Hepatocyte (in vitro differentiated cells): ENCODE measurements at regions not wholly inside any gene's neighbourhood (a gene's known extent, or its start where the extent isn't known, plus 50 kb on each side); places are given as distances from the start of the nearest gene placed in this dataset.
"Not testable (repeated sequence)": the region's sequence is repeated elsewhere in the genome, so short reads cannot be mapped to it uniquely, and the experiment has no call there.

Source experiments
- DNase-seq: peaks from one replicate; pipeline ENCODE4 v3.0.0-alpha.2; 2016; ENCODE audit warnings: low spot score
- H2AFZ ChIP-seq: fragments of 200-600 bp; sonication (generic); 2 replicates; pipeline ENCODE4 v1.6.0; 2016; ENCODE audit warnings: antibody characterized with exemption, mild to moderate bottlenecking
- H3K27ac ChIP-seq: fragments of 200-600 bp; sonication (generic); 2 replicates; pipeline ENCODE4 v1.5.1; 2016; ENCODE audit warnings: mild to moderate bottlenecking
- H3K27me3 ChIP-seq: fragments of 200-600 bp; sonication (generic); 2 replicates; pipeline ENCODE4 v1.6.1; 2016
- H3K36me3 ChIP-seq: fragments of 200-600 bp; sonication (generic); replicated peaks from 2 replicates; pipeline ENCODE4 v1.5.1; 2016; ENCODE audit warnings: low read depth; ENCODE audit not compliant: insufficient read depth
- H3K4me1 ChIP-seq: fragments of 200-600 bp; sonication (generic); 2 replicates; pipeline ENCODE4 v1.5.1; 2016; ENCODE audit warnings: mild to moderate bottlenecking, moderate library complexity; ENCODE audit not compliant: insufficient read depth
- H3K4me2 ChIP-seq: fragments of 200-600 bp; sonication (generic); 2 replicates; pipeline ENCODE4 v1.6.0; 2016
- H3K4me3 ChIP-seq: fragments of 200-600 bp; sonication (generic); 2 replicates; pipeline ENCODE4 v1.5.1; 2016; ENCODE audit warnings: mild to moderate bottlenecking
- H3K79me2 ChIP-seq: fragments of 200-600 bp; sonication (generic); 2 replicates; pipeline ENCODE4 v1.6.0; 2017; ENCODE audit warnings: mild to moderate bottlenecking
- H3K9me2 ChIP-seq: fragments of 200-600 bp; sonication (generic); replicated peaks from 2 replicates; pipeline ENCODE4 v1.6.0; 2017; ENCODE audit warnings: mild to moderate bottlenecking; ENCODE audit not compliant: insufficient read depth
- H3K9me3 ChIP-seq: fragments of 200-600 bp; sonication (generic); 2 replicates; pipeline ENCODE4 v1.5.1; 2016; ENCODE audit warnings: low read depth, mild to moderate bottlenecking
- H4K20me1 ChIP-seq: fragments of 200-600 bp; sonication (generic); 2 replicates; pipeline ENCODE4 v1.6.0; 2016; ENCODE audit warnings: mild to moderate bottlenecking; ENCODE audit not compliant: insufficient read depth, poor library complexity, severe bottlenecking
- EZH2 ChIP-seq: fragments of 200-600 bp; sonication (generic); IDR thresholded peaks from 2 replicates; pipeline ENCODE4 v1.6.1; 2016; ENCODE audit warnings: antibody characterized with exemption, mild to moderate bottlenecking, borderline replicate concordance
- EZH2phosphoT487 ChIP-seq: fragments of 200-600 bp; sonication (generic); IDR thresholded peaks from one replicate; pipeline ENCODE4 v1.6.1; 2018; ENCODE audit warnings: antibody characterized with exemption, mild to moderate bottlenecking, low read depth, moderate library complexity; ENCODE audit not compliant: unreplicated experiment, severe bottlenecking
- WGBS: methylation state at CpG from one replicate; pipeline ENCODE4 v1.1.6; 2016; ENCODE audit warnings: low lambda C conversion rate; ENCODE audit errors: missing lambda C conversion rate; 5-methylcytosine and 5-hydroxymethylcytosine counted together
- TF ChIP-seq, protein P1 (sequence below): fragments of 200-600 bp; sonication (generic); IDR thresholded peaks from 2 replicates; pipeline ENCODE4 v1.5.1; 2016; ENCODE audit warnings: antibody characterized with exemption, mild to moderate bottlenecking; ENCODE audit not compliant: poor library complexity

DNA sequence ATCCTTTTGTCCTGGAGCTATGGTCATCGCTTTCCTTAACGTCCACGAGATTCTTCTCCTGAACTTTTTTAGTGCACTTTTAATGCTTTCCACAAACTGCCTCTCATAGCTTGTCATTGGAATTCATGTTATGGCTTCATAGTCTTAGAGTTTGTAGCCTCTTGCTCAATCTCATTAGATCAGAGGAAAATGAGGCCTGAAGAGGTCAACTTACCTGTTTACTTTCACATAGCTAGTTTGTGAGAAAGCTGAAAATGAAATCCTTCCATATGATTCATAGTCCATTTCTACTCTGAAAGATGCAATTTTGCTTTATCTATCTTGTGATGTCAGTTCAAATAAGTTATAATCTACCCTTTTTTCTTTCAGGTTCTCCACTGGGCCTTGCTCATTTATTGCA, 1747.2 kb upstream of the RAG2 start:
- Histone ChIP-seq H3K27me3 (no peaks in the 10 kb centered on the region), H3K9me3 (no peaks in the 10 kb centered on the region), H3K9me2 (no peaks in the 10 kb centered on the region), H3K4me1 (no peaks in the 10 kb centered on the region), H3K36me3 (no peaks in the 10 kb centered on the region), H2AFZ (no peak overlapping the region), H4K20me1 (no peaks in the 10 kb centered on the region), H3K79me2 (no peaks in the 10 kb centered on the region), H3K4me3 (no peak overlapping the region), H3K27ac (peak overlapping the region; percentile 8), H3K4me2 (no peak overlapping the region)
- 89% methylated on average over 3 of the region's 3 CpGs for WGBS
- TF ChIP-seq EZH2 (no peak), EZH2phosphoT487 (no peak)
- TF ChIP-seq, protein P1, sequence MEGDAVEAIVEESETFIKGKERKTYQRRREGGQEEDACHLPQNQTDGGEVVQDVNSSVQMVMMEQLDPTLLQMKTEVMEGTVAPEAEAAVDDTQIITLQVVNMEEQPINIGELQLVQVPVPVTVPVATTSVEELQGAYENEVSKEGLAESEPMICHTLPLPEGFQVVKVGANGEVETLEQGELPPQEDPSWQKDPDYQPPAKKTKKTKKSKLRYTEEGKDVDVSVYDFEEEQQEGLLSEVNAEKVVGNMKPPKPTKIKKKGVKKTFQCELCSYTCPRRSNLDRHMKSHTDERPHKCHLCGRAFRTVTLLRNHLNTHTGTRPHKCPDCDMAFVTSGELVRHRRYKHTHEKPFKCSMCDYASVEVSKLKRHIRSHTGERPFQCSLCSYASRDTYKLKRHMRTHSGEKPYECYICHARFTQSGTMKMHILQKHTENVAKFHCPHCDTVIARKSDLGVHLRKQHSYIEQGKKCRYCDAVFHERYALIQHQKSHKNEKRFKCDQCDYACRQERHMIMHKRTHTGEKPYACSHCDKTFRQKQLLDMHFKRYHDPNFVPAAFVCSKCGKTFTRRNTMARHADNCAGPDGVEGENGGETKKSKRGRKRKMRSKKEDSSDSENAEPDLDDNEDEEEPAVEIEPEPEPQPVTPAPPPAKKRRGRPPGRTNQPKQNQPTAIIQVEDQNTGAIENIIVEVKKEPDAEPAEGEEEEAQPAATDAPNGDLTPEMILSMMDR: no peak
- peak; percentile 30 for DNase-seq

DNA sequence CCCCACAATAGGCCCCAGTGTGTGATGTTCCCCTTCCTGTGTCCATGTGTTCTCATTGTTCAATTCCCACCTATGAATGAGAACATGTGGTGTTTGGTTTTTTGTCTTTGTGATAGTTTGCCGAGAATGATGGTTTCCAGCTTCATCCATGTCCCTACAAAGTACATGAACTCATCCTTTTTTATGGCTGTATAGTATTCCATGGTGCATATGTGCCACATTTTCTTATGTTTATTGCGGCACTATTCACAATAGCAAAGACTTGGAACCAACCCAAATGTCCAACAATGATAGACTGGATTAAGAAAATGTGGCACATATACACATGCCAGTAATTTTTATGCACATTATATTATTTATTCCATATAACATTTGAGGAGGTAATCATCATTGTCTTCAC, 1743.6 kb upstream of the RAG2 start:
- not testable (repeated sequence) for H3K4me2 ChIP-seq, H3K79me2 ChIP-seq
- 91% methylated on average over 2 of the region's 2 CpGs for WGBS

DNA sequence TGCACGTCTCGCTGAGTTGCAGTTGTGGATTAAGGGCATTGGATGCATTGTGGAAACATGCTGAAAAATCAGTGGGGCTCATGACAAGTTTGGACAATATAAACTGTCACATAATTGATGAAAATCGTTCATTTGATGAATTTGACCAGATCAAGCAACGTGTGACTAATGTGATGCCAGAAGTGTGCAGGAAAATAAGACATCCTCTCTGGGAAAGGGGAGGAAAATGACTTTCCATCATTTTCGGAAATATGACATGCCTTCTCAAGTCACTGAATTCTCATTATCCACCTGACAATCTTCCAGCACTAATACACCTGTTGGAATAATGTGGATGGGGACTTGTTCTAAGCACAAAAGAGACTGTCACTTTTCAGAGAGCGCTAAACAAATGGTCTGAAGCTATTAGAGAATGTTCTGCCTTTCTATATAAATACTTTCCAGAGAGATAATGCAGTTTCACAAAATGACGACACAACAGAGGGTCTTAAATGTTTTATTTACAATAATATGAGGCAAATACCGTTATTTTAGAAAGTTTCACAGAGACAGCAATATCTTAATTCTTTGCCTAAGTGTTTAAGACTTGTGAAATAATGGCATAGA, 1741.9 kb upstream of the RAG2 start:
- no peaks in the 10 kb centered on the region for H3K9me3 ChIP-seq
- no peak overlapping the region for H3K27ac ChIP-seq
- 90% methylated on average over 8 of the region's 8 CpGs for WGBS
- no peak overlapping the region for H3K4me2 ChIP-seq
- H3K27me3 ChIP-seq: no peaks in the 10 kb centered on the region
- H3K79me2 ChIP-seq: no peaks in the 10 kb centered on the region
- H3K9me2 ChIP-seq: no peaks in the 10 kb centered on the region
- H4K20me1 ChIP-seq: no peaks in the 10 kb centered on the region
- TF ChIP-seq, protein P1: no peak
- no peak for TF ChIP-seq EZH2phosphoT487
- TF ChIP-seq EZH2: no peak
- no peaks in the 10 kb centered on the region for H3K4me1 ChIP-seq
- H2AFZ ChIP-seq: no peak overlapping the region
- H3K36me3 ChIP-seq: no peaks in the 10 kb centered on the region
- no peak for DNase-seq
- no peak overlapping the region for H3K4me3 ChIP-seq

More for the DNA sequence above, 1743.6 kb upstream of the RAG2 start:
- H3K4me3 ChIP-seq, H3K27ac ChIP-seq, H3K4me1 ChIP-seq, DNase-seq, H3K27me3 ChIP-seq, H3K9me3 ChIP-seq, H3K9me2 ChIP-seq, H4K20me1 ChIP-seq, H2AFZ ChIP-seq, H3K36me3 ChIP-seq: not testable (repeated sequence)

DNA sequence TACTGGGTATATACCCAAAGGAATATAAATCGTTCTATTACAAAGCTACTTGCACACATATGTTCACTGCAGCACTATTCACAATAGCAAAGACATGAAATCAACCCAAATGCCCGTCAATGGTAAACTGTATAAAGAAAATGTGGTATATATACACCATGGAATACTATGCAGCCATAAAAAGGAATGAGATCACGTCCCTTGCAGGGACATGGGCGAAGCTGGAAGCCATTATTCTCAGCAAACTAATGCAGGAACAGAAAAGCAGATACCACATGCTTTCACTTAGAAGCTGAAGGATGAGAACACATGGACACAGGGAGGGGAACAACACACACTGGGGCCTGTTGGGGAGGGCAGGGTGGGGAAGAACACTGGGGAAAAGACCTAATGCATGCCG, 1740.0 kb upstream of the RAG2 start:
- 91% methylated on average over 5 of the region's 5 CpGs for WGBS

More for the DNA sequence above, 1740.0 kb upstream of the RAG2 start:
- H3K4me2 ChIP-seq, H3K4me3 ChIP-seq, H4K20me1 ChIP-seq, H3K36me3 ChIP-seq, H3K79me2 ChIP-seq, H3K9me2 ChIP-seq, H3K27ac ChIP-seq, H2AFZ ChIP-seq, H3K4me1 ChIP-seq, H3K9me3 ChIP-seq, H3K27me3 ChIP-seq, DNase-seq: not testable (repeated sequence)
